Breast epithelium (tissue), 3 donors: ENCODE measurements at regions not wholly inside any gene's neighbourhood (a gene's known extent, or its start where the extent isn't known, plus 50 kb on each side); places are given as distances from the start of the nearest gene placed in this dataset.
"Not testable (repeated sequence)": the region's sequence is repeated elsewhere in the genome, so short reads cannot be mapped to it uniquely, and the experiment has no call there.

Source experiments
- POLR2AphosphoS5 ChIP-seq, 3 donors: sonication (generic); formaldehyde crosslinking; IDR thresholded peaks; one replicate each; pipeline ENCODE4 v1.6.1; 2017; ENCODE audit warnings: antibody characterized with exemption in 3 of 3
- TF ChIP-seq, protein P1 (sequence below), 3 donors: fragments of 450-650 bp; IDR thresholded peaks; one replicate each; pipeline ENCODE4 v1.5.1; 2016 to 2017; ENCODE audit warnings: antibody characterized with exemption in 3 of 3, mild to moderate bottlenecking in 3 of 3, moderate library complexity in 3 of 3

DNA sequence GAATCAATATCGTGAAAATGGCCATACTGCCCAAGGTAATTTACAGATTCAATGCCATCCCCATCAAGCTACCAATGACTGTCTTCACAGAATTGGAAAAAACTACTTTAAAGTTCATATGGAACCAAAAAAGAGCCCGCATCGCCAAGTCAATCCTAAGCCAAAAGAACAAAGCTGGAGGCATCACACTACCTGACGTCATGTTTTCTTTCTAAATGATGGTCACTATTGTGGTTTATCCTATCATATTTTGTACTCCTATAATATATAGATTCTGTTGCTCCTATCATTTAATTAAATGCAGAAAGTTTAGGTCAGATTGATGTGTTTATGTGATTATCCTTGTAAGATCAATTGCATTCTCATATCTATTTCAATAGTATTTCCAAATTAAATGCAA is 796.9 kb upstream of the NCAM2 start:
- not testable (repeated sequence) for TF ChIP-seq POLR2AphosphoS5 (IDR thresholded peaks at IDR 0.05)
- TF ChIP-seq, protein P1, sequence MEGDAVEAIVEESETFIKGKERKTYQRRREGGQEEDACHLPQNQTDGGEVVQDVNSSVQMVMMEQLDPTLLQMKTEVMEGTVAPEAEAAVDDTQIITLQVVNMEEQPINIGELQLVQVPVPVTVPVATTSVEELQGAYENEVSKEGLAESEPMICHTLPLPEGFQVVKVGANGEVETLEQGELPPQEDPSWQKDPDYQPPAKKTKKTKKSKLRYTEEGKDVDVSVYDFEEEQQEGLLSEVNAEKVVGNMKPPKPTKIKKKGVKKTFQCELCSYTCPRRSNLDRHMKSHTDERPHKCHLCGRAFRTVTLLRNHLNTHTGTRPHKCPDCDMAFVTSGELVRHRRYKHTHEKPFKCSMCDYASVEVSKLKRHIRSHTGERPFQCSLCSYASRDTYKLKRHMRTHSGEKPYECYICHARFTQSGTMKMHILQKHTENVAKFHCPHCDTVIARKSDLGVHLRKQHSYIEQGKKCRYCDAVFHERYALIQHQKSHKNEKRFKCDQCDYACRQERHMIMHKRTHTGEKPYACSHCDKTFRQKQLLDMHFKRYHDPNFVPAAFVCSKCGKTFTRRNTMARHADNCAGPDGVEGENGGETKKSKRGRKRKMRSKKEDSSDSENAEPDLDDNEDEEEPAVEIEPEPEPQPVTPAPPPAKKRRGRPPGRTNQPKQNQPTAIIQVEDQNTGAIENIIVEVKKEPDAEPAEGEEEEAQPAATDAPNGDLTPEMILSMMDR (IDR thresholded peaks at IDR 0.05) = not testable (repeated sequence)
